ENCODE measurements at regions not wholly inside any gene's neighbourhood (a gene's known extent, or its start where the extent isn't known, plus 50 kb on each side); places are given as distances from the start of the nearest gene placed in this dataset.
"Not testable (repeated sequence)": the region's sequence is repeated elsewhere in the genome, so short reads cannot be mapped to it uniquely, and the experiment has no call there.

GRCh38 chr16:33913601-33914000 lies 454.2 kb downstream of the TP53TG3F start:
- DNase-seq: not testable (repeated sequence)

GRCh38 chr16:33920761-33921545 lies 461.5 kb downstream of the TP53TG3F start:
- DNase-seq: not testable (repeated sequence)

GRCh38 chr16:33922914-33923313 lies 463.5 kb downstream of the TP53TG3F start:
- not testable (repeated sequence) for DNase-seq

GRCh38 chr16:33928026-33928425 lies 468.6 kb downstream of the TP53TG3F start:
- not testable (repeated sequence) for DNase-seq

- DNase-seq: not testable (repeated sequence)
Observed at GRCh38 chr16:33932191-33932590, 472.8 kb downstream of the TP53TG3F start.

GRCh38 chr16:33933039-33933438 lies 473.6 kb downstream of the TP53TG3F start:
- not testable (repeated sequence) for DNase-seq

- not testable (repeated sequence) for DNase-seq
Observed at GRCh38 chr16:33935766-33936165, 476.4 kb downstream of the TP53TG3F start.

- not testable (repeated sequence) for DNase-seq
Observed at GRCh38 chr16:33938097-33938496, 478.7 kb downstream of the TP53TG3F start.

- DNase-seq: not testable (repeated sequence)
Observed at GRCh38 chr16:33961536-33961935, 502.1 kb downstream of the TP53TG3F start.

- DNase-seq: not testable (repeated sequence)
Observed at GRCh38 chr16:33965534-33965933, 506.1 kb downstream of the TP53TG3F start.

- DNase-seq: not testable (repeated sequence)
Observed at GRCh38 chr16:33966855-33967254, 507.4 kb downstream of the TP53TG3F start.

- not testable (repeated sequence) for DNase-seq
Observed at GRCh38 chr16:33974557-33974956, 515.1 kb downstream of the TP53TG3F start.

- not testable (repeated sequence) for DNase-seq
Observed at GRCh38 chr16:33975744-33976143, 516.3 kb downstream of the TP53TG3F start.

- not testable (repeated sequence) for DNase-seq
Observed at GRCh38 chr16:33976521-33976920, 517.1 kb downstream of the TP53TG3F start.

- DNase-seq: not testable (repeated sequence)
Observed at GRCh38 chr16:33978784-33979183, 519.4 kb downstream of the TP53TG3F start.

GRCh38 chr16:33979613-33980012 lies 520.2 kb downstream of the TP53TG3F start:
- not testable (repeated sequence) for DNase-seq

GRCh38 chr16:33980736-33981135 lies 521.3 kb downstream of the TP53TG3F start:
- DNase-seq: not testable (repeated sequence)

GRCh38 chr16:33984428-33984827 lies 525.0 kb downstream of the TP53TG3F start:
- DNase-seq: not testable (repeated sequence)

GRCh38 chr16:33986521-33986920 lies 527.1 kb downstream of the TP53TG3F start:
- not testable (repeated sequence) for DNase-seq

GRCh38 chr16:33987348-33987963 lies 528.0 kb downstream of the TP53TG3F start:
- DNase-seq: not testable (repeated sequence)

- not testable (repeated sequence) for DNase-seq
Observed at GRCh38 chr16:33988012-33988411, 528.6 kb downstream of the TP53TG3F start.

GRCh38 chr16:33990488-33990887 lies 531.1 kb downstream of the TP53TG3F start:
- DNase-seq: not testable (repeated sequence)

- DNase-seq: not testable (repeated sequence)
Observed at GRCh38 chr16:33992513-33993177, 533.2 kb downstream of the TP53TG3F start.
